ENCODE measurements at regions not wholly inside any gene's neighbourhood (a gene's known extent, or its start where the extent isn't known, plus 50 kb on each side); places are given as distances from the start of the nearest gene placed in this dataset.

DNA sequence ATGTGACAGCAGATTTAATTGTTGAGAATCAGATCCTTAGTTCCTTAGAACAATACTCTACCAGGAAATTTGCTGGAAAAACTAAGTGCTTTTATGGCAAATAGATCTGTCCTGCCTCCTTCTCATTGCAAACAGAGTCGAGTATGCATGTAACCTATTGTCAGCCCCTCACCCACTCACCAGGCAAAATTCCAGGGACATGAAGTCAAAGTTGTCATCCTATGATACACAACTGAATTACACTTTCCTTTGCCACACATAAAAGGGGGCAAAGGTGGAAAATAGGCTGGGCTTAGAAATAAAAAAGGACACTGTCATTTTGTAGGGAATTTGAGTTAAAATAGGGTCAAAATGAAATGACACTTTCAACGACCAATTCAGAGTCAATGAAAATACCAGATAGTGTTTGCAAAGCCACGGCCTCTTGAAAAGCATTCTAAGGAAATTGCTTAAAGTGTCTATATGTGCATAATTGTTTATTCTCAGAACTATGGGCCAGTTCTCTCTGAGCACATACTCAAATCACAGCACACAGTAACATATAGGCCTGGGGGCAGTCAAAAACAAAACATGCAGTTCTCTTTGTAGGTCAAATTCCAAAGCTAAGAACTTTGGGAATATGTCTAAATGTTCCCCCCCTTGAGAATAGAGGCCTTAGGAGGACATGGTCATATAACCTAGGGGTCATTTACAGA lies 452.8 kb downstream of the NFIB start:
- H3K4me3 ChIP-seq, result no peak overlapping the region
- DNase-seq (ENCODE audit: extremely low spot score in 2 of 2), result no peak
- H3K4me1 ChIP-seq, result peaks cover 16% of the 10 kb centered on the region
- H3K9me3 ChIP-seq, result no peaks in the 10 kb centered on the region
- H3K27ac ChIP-seq, result no peak overlapping the region
- no peaks in the 10 kb centered on the region for H3K36me3 ChIP-seq
- no peaks in the 10 kb centered on the region for H3K27me3 ChIP-seq
- TF ChIP-seq POLR2A (IDR thresholded peaks at IDR 0.05), result no peak
- TF ChIP-seq POLR2AphosphoS5 (IDR thresholded peaks at IDR 0.05; ENCODE audit: insufficient read depth in 1 of 2, low read depth in 1 of 2), result no peak
- TF ChIP-seq, protein P1, sequence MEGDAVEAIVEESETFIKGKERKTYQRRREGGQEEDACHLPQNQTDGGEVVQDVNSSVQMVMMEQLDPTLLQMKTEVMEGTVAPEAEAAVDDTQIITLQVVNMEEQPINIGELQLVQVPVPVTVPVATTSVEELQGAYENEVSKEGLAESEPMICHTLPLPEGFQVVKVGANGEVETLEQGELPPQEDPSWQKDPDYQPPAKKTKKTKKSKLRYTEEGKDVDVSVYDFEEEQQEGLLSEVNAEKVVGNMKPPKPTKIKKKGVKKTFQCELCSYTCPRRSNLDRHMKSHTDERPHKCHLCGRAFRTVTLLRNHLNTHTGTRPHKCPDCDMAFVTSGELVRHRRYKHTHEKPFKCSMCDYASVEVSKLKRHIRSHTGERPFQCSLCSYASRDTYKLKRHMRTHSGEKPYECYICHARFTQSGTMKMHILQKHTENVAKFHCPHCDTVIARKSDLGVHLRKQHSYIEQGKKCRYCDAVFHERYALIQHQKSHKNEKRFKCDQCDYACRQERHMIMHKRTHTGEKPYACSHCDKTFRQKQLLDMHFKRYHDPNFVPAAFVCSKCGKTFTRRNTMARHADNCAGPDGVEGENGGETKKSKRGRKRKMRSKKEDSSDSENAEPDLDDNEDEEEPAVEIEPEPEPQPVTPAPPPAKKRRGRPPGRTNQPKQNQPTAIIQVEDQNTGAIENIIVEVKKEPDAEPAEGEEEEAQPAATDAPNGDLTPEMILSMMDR (IDR thresholded peaks at IDR 0.05), result no peak
- intact Hi-C loops (cut with DNase I), result no loop called here

DNA sequence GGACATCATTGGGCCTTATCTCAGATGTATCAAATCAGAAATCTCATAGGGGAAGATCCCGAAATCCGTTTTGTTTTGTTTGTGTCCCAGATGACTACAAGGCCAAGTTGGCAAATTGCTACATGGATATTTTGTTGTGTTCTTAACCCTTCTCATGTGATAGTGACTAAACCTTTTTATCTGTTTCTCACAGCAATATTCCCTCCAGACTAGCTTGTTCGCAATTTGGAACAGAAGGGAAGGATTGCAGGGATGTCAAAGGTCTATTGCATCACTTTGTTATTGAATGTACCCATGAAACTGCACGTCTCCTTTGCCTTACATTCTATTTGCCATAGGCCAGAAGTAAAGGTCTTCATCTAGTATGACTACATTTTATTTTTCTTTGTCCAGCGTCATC lies 453.9 kb downstream of the NFIB start:
- no peak for DNase-seq (ENCODE audit: extremely low spot score in 2 of 2)
- no peaks in the 10 kb centered on the region for H3K9me3 ChIP-seq
- intact Hi-C loops (cut with DNase I), result no loop called here
- H3K27ac ChIP-seq, result no peak overlapping the region
- peaks cover 16% of the 10 kb centered on the region for H3K4me1 ChIP-seq
- no peaks in the 10 kb centered on the region for H3K27me3 ChIP-seq
- TF ChIP-seq, protein P1 (IDR thresholded peaks at IDR 0.05), result no peak
- TF ChIP-seq POLR2AphosphoS5 (IDR thresholded peaks at IDR 0.05; ENCODE audit: insufficient read depth in 1 of 2, low read depth in 1 of 2), result no peak
- no peak for TF ChIP-seq POLR2A (IDR thresholded peaks at IDR 0.05)
- H3K36me3 ChIP-seq, result no peaks in the 10 kb centered on the region
- H3K4me3 ChIP-seq, result no peak overlapping the region

DNA sequence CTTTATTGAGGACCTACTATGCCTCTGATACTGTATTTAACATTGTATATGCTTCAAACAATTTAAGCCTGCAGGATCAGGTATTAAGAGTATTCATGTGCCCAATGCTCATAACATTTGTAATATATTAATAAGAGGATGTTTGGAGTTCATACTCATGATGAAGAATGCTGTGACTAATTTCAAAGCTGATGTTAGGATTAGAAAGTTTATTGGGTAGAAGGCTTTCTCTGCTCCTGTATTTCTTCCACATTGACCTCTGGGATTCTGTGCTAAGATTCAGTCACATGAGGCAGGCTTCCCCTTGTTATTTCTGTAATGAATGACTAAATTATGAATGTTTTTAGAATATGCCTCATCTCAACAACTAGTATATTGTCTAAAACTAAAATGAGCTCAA lies 456.4 kb downstream of the NFIB start:
- H3K36me3 ChIP-seq, result no peaks in the 10 kb centered on the region
- no peaks in the 10 kb centered on the region for H3K27me3 ChIP-seq
- no peak overlapping the region for H3K27ac ChIP-seq
- peaks cover 16% of the 10 kb centered on the region for H3K4me1 ChIP-seq
- H3K9me3 ChIP-seq, result no peaks in the 10 kb centered on the region
- intact Hi-C loops (cut with DNase I), result no loop called here
- no peak overlapping the region for H3K4me3 ChIP-seq
- TF ChIP-seq POLR2A (IDR thresholded peaks at IDR 0.05), result no peak
- TF ChIP-seq, protein P1 (IDR thresholded peaks at IDR 0.05), result no peak
- TF ChIP-seq POLR2AphosphoS5 (IDR thresholded peaks at IDR 0.05; ENCODE audit: insufficient read depth in 1 of 2, low read depth in 1 of 2), result no peak
- no peak for DNase-seq (ENCODE audit: extremely low spot score in 2 of 2)

DNA sequence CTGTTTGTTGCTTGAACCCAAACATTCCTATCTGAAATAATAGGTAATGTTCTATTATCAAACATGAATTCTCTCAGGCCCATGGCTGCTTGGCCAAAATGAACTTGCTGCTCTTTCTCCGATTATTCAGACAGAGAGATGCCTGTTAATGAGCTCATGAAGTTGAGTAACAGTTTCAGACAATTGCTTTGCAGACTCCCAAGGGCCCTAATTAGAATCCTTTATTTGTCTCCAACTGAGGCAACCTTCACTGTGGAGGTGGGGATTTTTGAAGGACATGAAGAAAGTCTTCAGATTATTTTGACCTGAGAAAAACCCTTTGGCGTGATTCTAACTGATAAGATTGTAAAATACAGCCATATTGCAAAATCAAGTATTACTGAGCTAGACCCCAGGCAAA lies 466.7 kb downstream of the NFIB start:
- Histone ChIP-seq H3K27ac (no peak overlapping the region), H3K4me3 (no peak overlapping the region), H3K27me3 (no peaks in the 10 kb centered on the region), H3K9me3 (no peaks in the 10 kb centered on the region), H3K36me3 (no peaks in the 10 kb centered on the region), H3K4me1 (no peaks in the 10 kb centered on the region)
- no peak for DNase-seq (ENCODE audit: extremely low spot score in 2 of 2)
- intact Hi-C loops (cut with DNase I), result no loop called here
- TF ChIP-seq POLR2AphosphoS5 (IDR thresholded peaks at IDR 0.05; ENCODE audit: insufficient read depth in 1 of 2, low read depth in 1 of 2) (no peak), POLR2A (IDR thresholded peaks at IDR 0.05) (no peak)
- TF ChIP-seq, protein P1 (IDR thresholded peaks at IDR 0.05), result no peak

DNA sequence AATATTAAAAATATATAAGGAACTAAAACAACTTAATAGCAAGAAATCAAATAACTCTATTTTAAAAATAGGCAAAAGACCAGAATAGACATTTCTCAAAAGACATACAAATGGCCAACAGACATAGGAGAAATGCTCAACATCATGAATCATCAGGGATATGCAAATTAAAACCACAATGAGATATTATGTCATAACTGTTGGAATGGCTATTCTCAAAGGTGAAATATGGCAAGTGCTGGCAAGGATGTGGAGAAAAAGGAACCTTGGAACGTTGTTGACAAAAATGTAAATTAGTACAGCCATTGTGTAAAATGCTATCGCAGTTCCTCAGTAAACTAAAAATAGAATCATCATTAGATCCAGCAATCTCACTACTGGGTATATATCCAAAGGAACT lies 468.5 kb downstream of the NFIB start:
- DNase-seq (ENCODE audit: extremely low spot score in 2 of 2), result no peak
- TF ChIP-seq POLR2A (IDR thresholded peaks at IDR 0.05) (no peak), POLR2AphosphoS5 (IDR thresholded peaks at IDR 0.05; ENCODE audit: insufficient read depth in 1 of 2, low read depth in 1 of 2) (no peak)
- TF ChIP-seq, protein P1 (IDR thresholded peaks at IDR 0.05), result no peak
- Histone ChIP-seq H3K36me3 (no peaks in the 10 kb centered on the region), H3K27ac (no peak overlapping the region), H3K27me3 (no peaks in the 10 kb centered on the region), H3K9me3 (no peaks in the 10 kb centered on the region), H3K4me1 (no peaks in the 10 kb centered on the region), H3K4me3 (no peak overlapping the region)
- intact Hi-C loops (cut with DNase I), result no loop called here

Measured in vagina (tissue), 2 donors.